Limb (tissue), 2 donors: ENCODE measurements at regions not wholly inside any gene's neighbourhood (a gene's known extent, or its start where the extent isn't known, plus 50 kb on each side); places are given as distances from the start of the nearest gene placed in this dataset.

Experiments
- DNase-seq, 2 donors: peaks; one replicate each; pipeline ENCODE4 v3.0.0-alpha.2; 2016; ENCODE audit errors: extremely low spot score in 2 of 2

DNA sequence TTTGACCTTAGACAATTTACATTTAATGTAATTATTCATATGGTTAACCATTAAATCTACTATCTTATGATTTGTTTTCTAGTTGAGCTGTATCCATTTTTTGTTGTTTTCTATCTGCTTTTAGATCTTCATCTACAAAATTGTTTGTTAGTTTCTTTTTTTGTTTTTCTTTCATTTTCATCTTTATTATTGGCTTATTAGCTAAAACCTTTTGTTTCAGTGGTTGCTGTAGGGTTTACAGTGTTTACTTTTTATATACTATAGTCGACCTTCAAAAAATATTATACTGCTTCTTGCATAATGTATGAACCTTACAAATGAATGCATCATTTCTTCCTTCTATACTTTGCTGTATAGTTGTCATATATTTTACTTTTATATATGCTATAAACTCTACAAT, 651.6 kb upstream of the PLXNA2 start:
- DNase-seq = no peak

DNA sequence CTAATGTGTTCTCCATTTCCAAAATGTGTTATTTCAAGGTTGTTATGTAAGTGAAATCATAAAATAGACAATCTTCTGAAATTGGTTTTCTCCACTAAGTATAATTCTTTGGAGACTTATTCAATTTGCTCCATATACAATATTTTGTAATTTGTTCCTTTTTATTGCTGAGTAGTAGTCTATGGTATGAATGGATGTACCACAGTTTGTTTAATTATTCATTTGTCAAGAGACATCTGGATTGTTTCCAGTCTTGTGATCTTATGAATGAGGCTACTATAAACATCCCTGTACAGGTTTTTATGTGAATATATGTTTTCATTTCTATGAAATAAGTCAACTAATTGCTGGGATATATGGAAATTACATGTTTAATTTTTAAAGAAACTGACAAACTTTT, 652.6 kb upstream of the PLXNA2 start:
- no peak for DNase-seq

DNA sequence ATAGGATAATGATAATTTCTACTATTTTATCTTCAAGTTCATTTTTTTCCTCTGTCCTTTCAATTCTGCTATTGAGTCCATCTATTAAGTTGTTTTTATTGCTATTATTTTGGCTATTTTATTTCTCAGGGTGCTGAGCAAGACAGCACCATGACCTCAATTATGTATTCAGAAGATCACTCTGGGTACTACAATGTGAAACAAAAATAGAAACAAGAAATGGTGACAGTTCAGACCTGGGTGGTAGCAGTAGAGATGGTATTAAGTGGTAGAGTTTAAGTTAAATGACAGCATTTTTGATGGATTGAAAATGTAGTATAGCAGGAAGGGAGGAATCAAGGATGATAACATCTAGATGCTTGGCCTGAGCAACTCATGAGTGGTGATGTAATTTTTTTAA, 655.3 kb upstream of the PLXNA2 start:
- DNase-seq = no peak

DNA sequence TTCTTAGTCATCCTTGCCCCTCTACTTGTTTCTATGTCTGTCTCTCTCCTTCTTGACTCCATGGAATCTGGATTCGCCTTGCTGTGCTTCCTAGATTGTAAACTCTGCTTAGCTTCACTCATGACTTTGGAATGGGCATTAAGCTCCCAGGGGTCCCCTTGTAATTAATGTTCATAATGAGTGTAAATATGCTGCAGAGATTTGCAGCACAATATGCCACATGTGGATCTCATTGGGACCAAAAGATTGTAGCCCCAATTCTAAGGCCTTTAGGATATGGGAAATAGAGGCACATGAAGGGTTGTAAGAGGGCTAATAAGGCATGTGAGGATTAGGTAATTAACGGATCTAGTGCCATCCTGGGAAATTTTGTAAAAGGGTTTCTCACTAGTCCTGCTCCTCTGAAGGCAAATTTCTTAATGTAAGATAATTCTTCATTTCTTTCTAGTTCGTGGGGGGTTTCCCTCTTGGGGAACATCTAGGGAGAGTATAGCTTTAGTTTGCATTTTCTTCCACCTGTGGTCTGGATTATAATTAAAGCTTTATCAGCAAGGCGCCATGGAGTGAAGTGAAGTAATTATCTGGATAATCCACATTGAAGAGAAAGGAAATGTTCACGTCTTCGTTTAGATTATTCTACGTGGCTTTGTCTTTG, 659.2 kb upstream of the PLXNA2 start:
- DNase-seq = no peak

DNA sequence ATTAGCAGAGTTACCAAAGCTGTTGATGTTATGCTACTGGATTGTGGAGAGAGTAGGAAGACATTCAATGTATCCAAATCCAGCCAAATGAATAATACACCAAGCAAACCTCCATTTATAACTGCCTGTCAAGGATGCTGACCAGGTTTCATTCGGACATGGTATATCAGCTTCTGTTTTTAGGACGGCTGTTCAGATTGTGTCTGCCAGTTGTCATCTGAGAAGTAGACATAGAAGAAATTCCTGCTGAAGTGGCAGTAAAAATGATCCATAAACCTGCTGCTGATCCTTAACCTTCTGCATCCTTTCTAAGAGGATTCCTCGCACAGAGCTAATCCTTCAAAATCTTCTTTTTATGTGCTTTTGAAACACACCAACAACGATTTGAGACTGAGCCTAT, 663.6 kb upstream of the PLXNA2 start:
- DNase-seq = no peak

DNA sequence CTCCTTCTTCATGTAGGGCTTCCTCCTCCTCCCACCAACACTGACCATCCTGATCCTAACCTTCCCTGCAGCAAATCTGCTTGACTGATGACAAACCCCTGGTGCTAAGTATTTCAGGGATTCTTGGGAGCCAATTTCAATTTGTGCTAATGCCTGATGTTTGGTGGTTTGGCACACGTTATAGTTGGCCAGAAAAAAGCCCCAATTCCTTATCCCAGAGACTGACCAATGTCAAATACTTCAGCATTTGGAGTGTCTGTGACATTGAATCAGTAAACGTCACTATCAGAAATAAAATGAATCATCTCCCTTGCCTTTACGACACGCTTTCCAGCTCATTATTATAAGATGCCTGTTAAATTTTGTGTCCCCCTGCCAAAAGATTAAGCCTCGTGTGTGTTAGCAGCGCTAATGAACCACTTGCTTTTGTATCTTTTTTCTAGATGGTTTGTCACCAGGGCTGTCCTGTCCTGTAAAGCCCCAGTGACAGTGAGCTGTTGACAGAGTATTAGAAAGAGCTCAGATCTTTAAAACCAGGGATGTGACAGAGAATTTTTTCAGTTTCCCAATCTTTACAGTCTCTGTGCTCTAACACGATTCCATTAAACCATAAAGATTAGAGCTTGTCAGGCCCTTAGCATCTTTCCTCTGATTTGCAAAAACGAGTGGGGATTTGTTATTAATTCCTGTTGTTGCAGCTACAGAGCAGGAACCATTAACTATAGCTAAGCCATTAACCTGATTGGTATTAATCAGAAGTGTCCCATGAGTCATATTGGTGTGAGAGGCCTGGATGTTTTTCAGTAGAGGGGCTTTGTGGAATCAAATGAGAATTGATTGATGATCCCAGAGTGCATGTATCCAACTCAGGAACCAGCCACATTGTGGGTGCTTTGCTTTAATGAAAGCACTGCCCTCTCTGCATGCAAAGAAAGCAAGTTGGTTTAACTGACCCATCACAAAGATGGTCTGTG, 665.1 kb upstream of the PLXNA2 start:
- DNase-seq = no peak

DNA sequence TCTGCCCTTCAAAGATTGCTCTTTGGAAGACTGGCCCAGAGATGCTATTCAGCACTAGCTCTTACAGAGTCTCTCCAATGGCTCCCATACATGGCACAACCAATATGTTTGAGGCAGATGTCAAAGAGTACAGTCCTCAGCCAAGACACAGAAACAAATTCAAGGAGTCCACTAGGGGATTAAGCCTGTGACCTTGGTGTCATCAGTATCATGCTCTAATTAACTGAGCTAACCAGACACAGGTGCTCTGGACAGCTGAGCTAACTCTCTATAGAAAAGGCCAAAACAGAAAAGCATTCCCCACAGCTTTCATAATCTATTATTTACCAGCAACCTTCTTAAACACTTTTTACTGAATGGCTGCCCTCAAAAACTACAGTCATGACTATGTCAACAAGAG, 666.0 kb upstream of the PLXNA2 start:
- DNase-seq = no peak

DNA sequence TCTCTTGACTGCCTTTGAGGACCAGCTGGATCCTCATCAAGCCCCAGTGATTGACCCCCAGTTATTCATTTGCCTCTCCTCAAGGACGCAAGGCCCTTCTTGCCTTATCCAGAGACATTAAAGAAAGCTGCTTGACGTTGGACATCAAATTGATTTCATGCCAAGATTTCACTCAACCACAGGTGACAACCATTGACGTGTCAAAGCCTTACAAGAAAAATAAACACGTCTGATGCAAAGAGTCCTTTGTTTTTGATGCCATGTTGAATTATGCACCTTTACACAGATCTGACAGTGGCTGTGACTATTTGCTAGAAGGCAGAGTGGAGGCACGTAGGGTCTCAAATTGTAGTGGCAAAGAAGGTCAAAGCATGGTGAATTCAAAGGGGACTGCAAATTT, 666.2 kb upstream of the CAMK1G start:
- DNase-seq = no peak

DNA sequence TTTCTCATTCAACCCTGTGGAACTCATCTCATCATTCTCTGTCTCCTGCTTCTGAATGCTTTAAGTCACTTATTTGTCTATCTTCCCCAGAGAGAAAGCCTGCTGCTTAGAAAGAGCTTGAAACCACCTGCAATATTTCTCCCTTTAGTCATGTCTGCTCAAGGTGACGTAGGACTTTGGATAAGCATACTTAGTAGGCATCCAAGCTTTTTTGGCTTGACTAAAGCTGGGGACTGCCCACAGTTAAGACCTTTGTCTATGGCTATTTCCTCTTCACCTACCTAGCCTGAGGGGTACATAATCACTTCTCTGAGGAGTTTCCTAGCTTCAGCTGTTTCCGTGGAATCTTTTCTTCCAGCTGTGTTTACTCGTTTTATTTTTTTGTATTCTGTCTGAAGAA, 665.8 kb upstream of the CAMK1G start:
- no peak for DNase-seq

DNA sequence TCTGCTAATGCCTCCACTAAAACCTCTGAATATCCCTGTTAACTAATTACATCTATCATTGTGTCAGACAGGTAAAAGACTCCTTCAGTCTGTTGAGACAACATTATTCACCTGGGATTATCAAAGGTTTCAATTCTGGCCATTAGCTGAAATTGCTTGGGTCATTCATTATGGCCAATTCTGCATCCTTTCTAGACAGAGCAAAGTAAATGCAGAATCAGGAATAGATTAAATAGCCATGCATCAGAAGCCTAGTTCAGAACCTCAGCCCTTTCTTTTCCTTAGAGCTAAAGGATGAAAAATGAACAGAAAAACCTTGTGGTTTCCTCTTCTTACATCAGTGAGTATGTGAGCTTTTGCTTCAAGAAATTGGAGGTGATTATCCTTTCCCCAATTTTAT, 665.4 kb upstream of the CAMK1G start:
- DNase-seq = no peak

DNA sequence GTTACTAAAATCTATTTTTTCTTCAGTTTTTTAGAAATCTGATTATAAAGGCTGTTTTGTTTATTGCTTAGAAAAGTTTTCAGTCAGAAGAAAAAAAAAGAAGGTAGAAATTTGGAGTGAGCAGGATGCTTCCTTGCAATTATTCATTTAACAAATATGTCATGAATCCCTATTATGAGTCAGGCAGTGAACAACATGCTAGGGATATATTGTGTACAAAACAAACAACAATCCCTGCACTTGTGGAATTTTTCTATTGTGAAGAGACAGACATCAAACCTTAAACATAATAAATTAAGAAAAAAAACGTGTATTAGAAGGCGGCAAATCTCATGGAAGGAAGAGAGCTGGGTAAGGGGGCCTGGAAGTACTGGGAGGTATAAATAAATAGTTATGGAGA, 664.1 kb upstream of the CAMK1G start:
- no peak for DNase-seq

DNA sequence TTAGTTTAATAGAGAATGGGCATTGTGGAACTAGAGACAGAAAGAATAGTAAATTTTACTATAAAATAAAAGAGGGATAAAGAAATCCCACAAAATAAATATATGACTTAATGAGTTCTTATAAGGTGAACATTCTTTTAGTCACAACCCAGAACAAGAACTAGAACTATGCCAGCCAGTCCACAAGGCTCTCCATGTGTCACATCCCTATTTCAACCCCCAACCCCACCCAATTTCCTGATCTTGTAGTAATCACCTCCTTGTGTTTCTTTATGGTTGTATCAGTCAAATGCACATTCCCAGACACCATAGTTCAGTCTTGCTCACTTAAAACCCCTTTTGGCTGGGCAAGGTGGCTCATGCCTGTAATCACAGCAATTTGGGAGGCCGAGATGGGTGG, 662.3 kb upstream of the CAMK1G start:
- no peak for DNase-seq

DNA sequence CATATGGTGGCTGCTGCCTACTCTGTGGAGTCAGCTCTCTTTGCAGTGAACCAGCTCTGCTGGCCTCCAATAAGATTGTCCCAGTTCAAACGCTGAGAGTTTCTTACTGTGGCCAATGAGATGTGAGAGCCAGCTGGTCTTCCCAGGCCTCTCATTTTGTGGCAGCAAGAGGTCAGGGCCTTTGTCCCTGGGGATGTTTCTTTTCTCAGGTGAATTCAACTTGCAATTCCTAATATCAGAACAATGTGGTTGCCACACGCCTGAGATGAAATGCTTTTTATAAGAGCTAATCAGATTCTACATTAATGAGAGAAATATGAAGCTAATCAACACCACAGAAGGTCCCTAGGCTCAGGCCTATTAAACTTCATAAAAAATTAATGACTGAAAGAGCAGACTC, 660.1 kb upstream of the CAMK1G start:
- no peak for DNase-seq

DNA sequence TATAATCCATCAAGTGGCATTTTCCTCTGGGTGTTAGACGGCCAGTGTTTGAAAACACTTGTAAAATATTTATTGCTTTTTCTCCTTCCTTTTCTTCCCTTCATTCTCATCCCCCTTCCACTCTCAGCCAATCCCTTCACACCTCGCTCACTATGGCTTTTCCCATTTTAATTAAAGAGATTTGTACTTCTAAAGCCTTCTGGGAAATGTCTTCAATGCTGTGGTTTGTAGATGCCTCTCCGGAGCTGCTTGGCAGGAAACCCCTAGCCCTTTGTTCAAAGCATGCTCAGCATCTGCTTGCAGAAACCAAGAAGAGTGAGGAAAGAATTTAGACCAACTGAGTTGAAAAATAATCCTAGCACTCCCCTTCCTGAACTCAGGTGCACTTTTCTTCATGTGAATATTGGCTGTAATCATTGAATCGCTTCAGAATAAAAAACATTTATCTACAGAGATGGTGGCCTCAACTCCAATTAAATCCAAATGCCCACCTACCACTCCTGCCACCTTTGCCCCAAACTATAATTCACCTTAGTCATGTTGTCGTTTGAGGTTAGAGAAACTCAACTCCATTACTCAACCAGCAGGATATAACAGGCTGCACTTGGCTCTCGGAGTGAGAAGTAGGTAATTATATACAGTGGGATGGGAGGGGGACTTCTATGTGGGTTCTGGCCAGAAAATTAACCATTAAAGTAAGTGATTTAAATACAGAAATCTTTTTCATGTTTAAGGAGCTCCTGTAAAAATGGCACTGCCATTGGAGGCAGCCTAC, 659.4 kb upstream of the CAMK1G start:
- no peak for DNase-seq

DNA sequence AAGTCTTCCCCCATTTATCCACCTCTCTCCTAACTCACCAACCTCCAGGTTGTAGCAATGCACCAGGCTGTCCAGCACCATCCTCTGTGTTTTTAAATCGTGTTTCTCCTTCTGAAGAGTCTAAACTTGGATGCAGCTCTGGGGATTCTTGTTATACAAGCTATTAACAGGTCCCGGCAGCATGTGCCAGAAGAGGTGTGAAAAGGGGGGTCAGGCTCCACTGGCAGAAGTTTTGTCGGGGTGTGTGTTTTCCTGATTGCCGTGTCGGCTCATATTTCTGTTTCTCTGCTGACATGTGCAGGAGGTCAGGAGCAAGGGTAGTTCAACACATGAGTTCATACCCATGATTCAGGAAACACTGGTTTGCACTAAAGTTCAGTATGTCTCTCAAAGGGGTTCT, 658.6 kb upstream of the CAMK1G start:
- no peak for DNase-seq

DNA sequence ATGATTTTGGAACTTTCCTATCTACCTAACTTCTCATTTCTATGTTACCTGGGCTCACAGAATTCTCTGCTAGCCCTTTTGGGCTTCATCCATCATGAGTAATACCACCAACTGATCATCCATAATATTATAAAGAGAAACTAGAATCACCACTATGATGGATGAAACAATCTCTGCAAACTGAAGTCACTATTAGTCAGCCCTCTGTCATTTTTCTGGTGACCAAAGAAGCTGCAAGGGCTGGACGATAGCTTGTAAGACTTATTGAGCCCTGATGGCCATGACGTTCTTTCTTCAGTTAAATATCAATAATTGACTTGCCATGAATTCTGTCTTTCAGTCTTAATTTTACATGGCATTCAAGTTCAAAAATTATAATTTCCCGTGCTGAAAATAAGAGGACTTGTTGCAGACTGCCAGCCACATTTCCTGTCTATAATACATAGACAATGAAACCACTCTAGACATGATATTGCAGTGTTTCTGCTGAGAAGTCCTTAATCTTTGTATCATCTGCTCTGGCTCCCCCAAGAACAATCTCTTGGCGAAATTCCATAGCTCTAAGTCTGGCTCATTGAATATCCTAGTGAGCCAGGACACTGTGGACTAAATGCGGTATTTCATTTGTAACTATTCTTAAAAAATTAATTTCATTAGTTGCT, 655.0 kb upstream of the CAMK1G start:
- DNase-seq = no peak

DNA sequence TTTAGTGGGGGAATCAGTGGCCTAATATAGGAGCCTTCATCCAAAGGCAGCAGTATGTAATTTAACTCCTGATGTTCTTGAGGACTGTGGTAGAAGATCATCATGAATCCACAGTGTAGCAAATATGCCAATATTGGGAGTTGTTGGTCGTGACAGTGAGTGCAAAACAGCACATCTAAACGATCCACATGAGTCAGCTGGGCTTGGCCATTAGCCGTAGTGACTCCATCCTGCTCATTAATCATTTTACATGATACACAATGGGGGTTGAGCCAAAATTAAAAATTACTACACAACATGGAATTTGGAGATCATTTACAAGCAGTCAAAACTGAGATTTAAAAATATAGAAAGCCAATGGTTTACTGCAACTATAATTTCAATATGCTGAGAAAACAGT, 653.9 kb upstream of the CAMK1G start:
- DNase-seq = no peak

DNA sequence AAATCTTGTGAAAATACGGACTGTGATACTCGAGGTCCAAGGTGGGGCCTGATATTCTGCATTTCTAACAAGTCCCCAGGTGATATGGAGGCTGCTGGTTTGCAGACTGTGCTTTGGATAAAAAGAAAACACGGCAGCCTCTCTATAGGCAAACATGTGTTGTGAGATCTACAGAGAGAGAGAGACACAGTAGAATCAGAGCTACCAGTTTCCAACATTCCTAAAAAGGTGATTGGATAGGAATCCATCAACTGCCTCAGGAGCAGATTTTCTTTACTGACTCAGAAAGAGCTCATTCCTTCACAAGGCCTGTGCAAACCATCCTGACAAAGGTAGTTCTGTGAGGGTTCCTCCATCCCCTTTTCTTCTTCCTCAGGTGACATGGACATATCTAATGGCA, 651.6 kb upstream of the CAMK1G start:
- DNase-seq = no peak

DNA sequence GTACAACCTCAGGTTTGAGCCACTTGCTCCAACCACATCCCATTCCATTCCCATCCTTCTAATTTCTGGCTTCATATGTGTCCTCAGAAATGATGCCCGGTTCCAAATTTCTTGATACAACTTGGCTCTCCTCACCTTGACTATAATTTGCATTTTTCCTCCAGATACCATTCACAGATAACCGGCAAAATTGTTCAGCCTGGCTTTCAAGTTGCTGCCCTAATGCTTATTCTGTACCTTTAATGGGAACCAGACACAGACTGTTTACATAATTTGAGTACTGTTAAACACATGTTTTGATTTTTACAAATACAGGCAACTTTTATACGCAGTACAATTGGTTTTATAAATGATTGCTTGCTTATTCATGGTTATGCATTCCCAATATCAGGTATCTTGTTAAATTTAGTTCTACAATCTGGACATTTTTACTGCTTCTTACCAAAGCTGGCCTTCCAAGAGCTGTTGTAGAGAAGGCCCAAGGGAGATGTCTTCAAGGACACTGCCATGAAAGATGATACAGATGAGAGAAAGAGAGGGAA, 649.5 kb upstream of the CAMK1G start:
- no peak for DNase-seq

DNA sequence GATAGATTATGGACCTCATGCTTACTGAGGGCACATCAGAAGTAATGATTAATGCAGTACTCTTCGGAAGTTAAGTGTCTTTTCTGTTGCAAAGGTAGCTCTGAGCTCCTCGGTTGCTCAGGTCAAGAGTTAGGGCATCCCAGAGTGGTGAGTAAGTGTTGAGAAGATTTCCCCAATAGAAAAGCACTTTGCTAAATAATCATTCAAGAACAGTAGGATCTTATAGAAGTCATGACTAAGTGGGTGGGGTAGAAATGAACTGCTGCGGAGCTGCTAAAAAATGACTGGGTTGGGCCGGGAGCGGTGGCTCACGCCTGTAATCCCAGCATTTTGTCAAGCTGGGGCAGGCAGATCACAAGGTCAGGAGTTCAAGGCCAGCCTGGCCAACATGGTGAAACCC, 648.6 kb upstream of the CAMK1G start:
- no peak for DNase-seq

DNA sequence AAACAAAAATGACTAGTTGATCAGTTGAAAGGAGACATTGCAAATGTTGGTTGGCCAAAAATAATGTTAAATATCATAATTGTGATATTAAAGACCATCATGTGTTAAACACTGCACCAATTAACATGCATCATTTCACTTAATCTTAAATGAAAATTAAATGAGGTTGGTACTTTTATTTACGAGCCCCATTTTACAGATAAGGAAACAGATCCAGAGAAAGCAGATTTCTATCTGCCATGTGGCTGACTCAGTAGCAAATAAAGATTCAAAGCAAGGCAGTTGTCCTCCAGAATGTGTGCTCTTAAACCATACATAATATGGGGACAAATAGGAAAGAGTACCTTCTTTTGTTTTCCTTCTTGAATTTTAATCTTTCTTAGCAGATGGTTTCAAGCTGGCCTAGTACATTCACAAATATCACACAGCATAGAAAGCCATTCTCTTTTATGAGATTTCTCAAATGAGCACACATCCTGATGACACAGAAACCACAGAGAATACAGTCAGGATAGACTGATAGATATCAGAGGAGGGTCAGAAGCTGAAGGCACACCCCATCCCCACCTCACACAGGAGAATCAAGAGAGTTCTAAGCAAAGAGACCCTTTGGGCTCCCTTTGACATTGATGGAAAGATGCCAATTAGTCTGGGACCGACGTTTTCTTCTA, 647.9 kb upstream of the CAMK1G start:
- DNase-seq = no peak
